ENCODE measurements at regions not wholly inside any gene's neighbourhood (a gene's known extent, or its start where the extent isn't known, plus 50 kb on each side); places are given as distances from the start of the nearest gene placed in this dataset.

- no peak for TF ChIP-seq ZNF398 (tag by site-specific recombination; IDR thresholded peaks at IDR 0.05)
- TF ChIP-seq KLF17 (tag by site-specific recombination; IDR thresholded peaks at IDR 0.05), result no peak
- TF ChIP-seq YY2 (tag by site-specific recombination; IDR thresholded peaks at IDR 0.05), result no peak
- TF ChIP-seq SCRT2 (tag by site-specific recombination; IDR thresholded peaks at IDR 0.05), result no peak
- no peak for TF ChIP-seq ZNF585B (tag by site-specific recombination; IDR thresholded peaks at IDR 0.05)
- TF ChIP-seq ZNF529 (tag by site-specific recombination; IDR thresholded peaks at IDR 0.05; ENCODE audit: insufficient replicate concordance), result no peak
- TF ChIP-seq ZNF654 (tag by site-specific recombination; IDR thresholded peaks at IDR 0.05; ENCODE audit: low read depth), result no peak
- TF ChIP-seq ZBTB48 (tag by site-specific recombination; IDR thresholded peaks at IDR 0.05), result no peak
- TF ChIP-seq ZNF175 (tag by site-specific recombination; IDR thresholded peaks at IDR 0.05), result no peak
- TF ChIP-seq ZNF404 (tag by site-specific recombination; IDR thresholded peaks at IDR 0.05), result no peak
Measured at GRCh38 chr15:77866596-77867125, 210.8 kb downstream of the TBC1D2B start (continued).

- Histone ChIP-seq H3K4me3 (ENCODE audit: low read depth, low read length) (no peak overlapping the region), H3K27ac (ENCODE audit: extremely low read depth, low read depth, low read length) (no peak overlapping the region), H3K36me3 (ENCODE audit: control insufficient read depth in 2 of 2, insufficient read depth in 1 of 2, low read length in 2 of 2) (no peaks in the 10 kb centered on the region), H3K9me3 (ENCODE audit: control insufficient read depth, insufficient read depth, low read depth, low read length) (no peaks in the 10 kb centered on the region), H3K4me1 (ENCODE audit: control insufficient read depth, insufficient read depth, low read length) (0 out of 2 replicates have a peak, but pooled peaks cover 2% of the 10 kb centered on the region)
- TF ChIP-seq ZNF2 (tag by site-specific recombination; IDR thresholded peaks at IDR 0.05) (no peak), ZNF292 (tag by site-specific recombination; IDR thresholded peaks at IDR 0.05; ENCODE audit: borderline replicate concordance, low read depth) (no peak), ZNF747 (tag by site-specific recombination; IDR thresholded peaks at IDR 0.05) (no peak), ZNF221 (tag by site-specific recombination; IDR thresholded peaks at IDR 0.05; ENCODE audit: borderline replicate concordance) (no peak), TCF7L2 (IDR thresholded peaks at IDR 0.05; ENCODE audit: borderline replicate concordance, low read depth, low read length) (no peak), ZNF629 (tag by site-specific recombination; IDR thresholded peaks at IDR 0.05) (no peak), ZNF514 (tag by site-specific recombination; IDR thresholded peaks at IDR 0.05) (no peak), ZNF558 (tag by site-specific recombination; IDR thresholded peaks at IDR 0.05) (no peak), ZSCAN30 (tag by site-specific recombination; IDR thresholded peaks at IDR 0.05) (no peak), ZBTB48 (tag by site-specific recombination; IDR thresholded peaks at IDR 0.05) (no peak), ZNF449 (tag by site-specific recombination; IDR thresholded peaks at IDR 0.05) (no peak), ZNF311 (tag by site-specific recombination; IDR thresholded peaks at IDR 0.05; ENCODE audit: borderline replicate concordance) (no peak), KLF8 (tag by site-specific recombination; IDR thresholded peaks at IDR 0.05) (no peak), ZXDB (tag by site-specific recombination; IDR thresholded peaks at IDR 0.05) (no peak), ZNF777 (tag by site-specific recombination; IDR thresholded peaks at IDR 0.05; ENCODE audit: borderline replicate concordance) (no peak)
- POLR2A ChIA-PET, result no interaction called here
- CTCF ChIA-PET, result interaction anchor here (1.4 kb wide), 1 partner anchor 45 kb away, joined by 3 read pairs; no protein-coding TSS in a partner anchor
Measured at GRCh38 chr15:77866186-77866585, 211.3 kb downstream of the TBC1D2B start.

Data from HEK293 (cell line).